OCI-M2 (cell line): ENCODE measurements at regions not wholly inside any gene's neighbourhood (a gene's known extent, or its start where the extent isn't known, plus 50 kb on each side); places are given as distances from the start of the nearest gene placed in this dataset.

Experiments used
- DNase-seq: peaks from one replicate; lab custom pipeline; 2025; ENCODE audit not compliant: unreplicated experiment; lab: John Stamatoyannopoulos, UW

- no peak for DNase-seq
Measured at GRCh38 chr9:113808391-113809358, 67.4 kb upstream of the ZNF618 start.

GRCh38 chr9:113817171-113817570 lies 58.9 kb upstream of the ZNF618 start:
- no peak for DNase-seq

- no peak for DNase-seq
Measured at GRCh38 chr9:113818391-113818790, 57.7 kb upstream of the ZNF618 start.

GRCh38 chr9:113822315-113822714 lies 53.8 kb upstream of the ZNF618 start:
- no peak for DNase-seq

GRCh38 chr9:113823421-113823820 lies 52.7 kb upstream of the ZNF618 start:
- no peak for DNase-seq
